OCI-LY3 (cell line): ENCODE measurements at regions not wholly inside any gene's neighbourhood (a gene's known extent, or its start where the extent isn't known, plus 50 kb on each side); places are given as distances from the start of the nearest gene placed in this dataset.

Source experiments
- CTCF ChIP-seq: fragments of 200-600, 300-600 bp; sonication (generic); IDR thresholded peaks from 2 replicates; pipeline ENCODE4 v1.5.1; 2014; ENCODE audit warnings: antibody characterized with exemption, low read length, low read depth
- EZH2phosphoT487 ChIP-seq: fragments of 200-600 bp; shearing (Covaris generic); IDR thresholded peaks from 2 replicates; pipeline ENCODE4 v1.6.1; 2018; ENCODE audit warnings: antibody characterized with exemption, mixed run types, low read depth

GRCh38 chr12:105587237-105587636 lies 256.7 kb downstream of the C12orf75 start:
- TF ChIP-seq CTCF (no peak), EZH2phosphoT487 (no peak)
